ENCODE measurements at regions not wholly inside any gene's neighbourhood (a gene's known extent, or its start where the extent isn't known, plus 50 kb on each side); places are given as distances from the start of the nearest gene placed in this dataset.

- DNase-seq (ENCODE audit: low read depth in 2 of 3, low spot score in 2 of 3): no peak
These were observed 239.9 kb downstream of the ZNF516 start for GRCh38 chr18:76255070-76255683.

- DNase-seq (ENCODE audit: low read depth in 2 of 3, low spot score in 2 of 3): no peak
These were observed 242.2 kb downstream of the ZNF516 start for GRCh38 chr18:76252880-76253279.

- DNase-seq (ENCODE audit: low read depth in 2 of 3, low spot score in 2 of 3): no peak
These were observed 242.9 kb downstream of the ZNF516 start for GRCh38 chr18:76252139-76252538.

- no peak for DNase-seq (ENCODE audit: low read depth in 2 of 3, low spot score in 2 of 3)
These were observed 243.4 kb downstream of the ZNF516 start for GRCh38 chr18:76251691-76252090.

- DNase-seq (ENCODE audit: low read depth in 2 of 3, low spot score in 2 of 3): no peak
These were observed 248.5 kb downstream of the ZNF516 start for GRCh38 chr18:76246590-76246989.

- DNase-seq (ENCODE audit: low read depth in 2 of 3, low spot score in 2 of 3): no peak
These were observed 260.4 kb downstream of the ZNF516 start for GRCh38 chr18:76234676-76235060.

GRCh38 chr18:76233876-76234675, 261.0 kb downstream of the ZNF516 start:
- no peak for DNase-seq (ENCODE audit: low read depth in 2 of 3, low spot score in 2 of 3)

GRCh38 chr18:76233406-76233805, 261.6 kb downstream of the ZNF516 start:
- DNase-seq (ENCODE audit: low read depth in 2 of 3, low spot score in 2 of 3): no peak

- no peak for DNase-seq (ENCODE audit: low read depth in 2 of 3, low spot score in 2 of 3)
These were observed 262.3 kb downstream of the ZNF516 start for GRCh38 chr18:76232779-76233178.

GRCh38 chr18:76232010-76232409, 263.0 kb downstream of the ZNF516 start:
- DNase-seq (ENCODE audit: low read depth in 2 of 3, low spot score in 2 of 3): no peak

- DNase-seq (ENCODE audit: low read depth in 2 of 3, low spot score in 2 of 3): no peak
These were observed 263.6 kb downstream of the ZNF516 start for GRCh38 chr18:76231402-76231801.

GRCh38 chr18:76230791-76231190, 264.3 kb downstream of the ZNF516 start:
- no peak for DNase-seq (ENCODE audit: low read depth in 2 of 3, low spot score in 2 of 3)

- DNase-seq (ENCODE audit: low read depth in 2 of 3, low spot score in 2 of 3): no peak
These were observed 266.3 kb downstream of the ZNF516 start for GRCh38 chr18:76228716-76229115.

GRCh38 chr18:76227759-76228158, 267.3 kb downstream of the ZNF516 start:
- DNase-seq (ENCODE audit: low read depth in 2 of 3, low spot score in 2 of 3): no peak

GRCh38 chr18:76223403-76223802, 271.6 kb downstream of the ZNF516 start:
- DNase-seq (ENCODE audit: low read depth in 2 of 3, low spot score in 2 of 3): no peak

GRCh38 chr18:76219023-76219422, 276.0 kb downstream of the ZNF516 start:
- no peak for DNase-seq (ENCODE audit: low read depth in 2 of 3, low spot score in 2 of 3)

GRCh38 chr18:76216096-76216495, 278.9 kb downstream of the ZNF516 start:
- DNase-seq (ENCODE audit: low read depth in 2 of 3, low spot score in 2 of 3): no peak

GRCh38 chr18:76213991-76214390, 281.1 kb downstream of the ZNF516 start:
- no peak for DNase-seq (ENCODE audit: low read depth in 2 of 3, low spot score in 2 of 3)

- DNase-seq (ENCODE audit: low read depth in 2 of 3, low spot score in 2 of 3): peak in 2 of 3 donors; percentile 17 to 55
These were observed 282.1 kb downstream of the ZNF516 start for GRCh38 chr18:76212960-76213359.

- DNase-seq (ENCODE audit: low read depth in 2 of 3, low spot score in 2 of 3): no peak
These were observed 285.4 kb downstream of the ZNF516 start for GRCh38 chr18:76209597-76209996.

GRCh38 chr18:76208678-76209306, 286.2 kb downstream of the ZNF516 start:
- DNase-seq (ENCODE audit: low read depth in 2 of 3, low spot score in 2 of 3): peak in 1 of 3 donors; percentile 1

GRCh38 chr18:76205906-76206305, 289.1 kb downstream of the ZNF516 start:
- no peak for DNase-seq (ENCODE audit: low read depth in 2 of 3, low spot score in 2 of 3)
